Neural progenitor cell (in vitro differentiated cells): ENCODE measurements at regions not wholly inside any gene's neighbourhood (a gene's known extent, or its start where the extent isn't known, plus 50 kb on each side); places are given as distances from the start of the nearest gene placed in this dataset.
A peak's percentile ranks its signal among the peaks of the same experiment; 100 is the strongest.

Experiments
- DNase-seq: peaks from one replicate; pipeline ENCODE4 v3.0.0-alpha.2; 2016; ENCODE audit warnings: low spot score
- H2AFZ ChIP-seq: fragments of 200-600 bp; sonication (generic); replicated peaks from 2 replicates; pipeline ENCODE4 v1.6.1; 2016; ENCODE audit warnings: antibody characterized with exemption
- H3F3A ChIP-seq: fragments of 200-600 bp; sonication (generic); 2 replicates; pipeline ENCODE4 v1.6.1; 2016; ENCODE audit warnings: antibody characterized with exemption, low read depth
- H3K27ac ChIP-seq: fragments of 200-600 bp; sonication (generic); 2 replicates; pipeline ENCODE4 v1.5.1; 2016; ENCODE audit warnings: mild to moderate bottlenecking
- H3K27me3 ChIP-seq: fragments of 200-600 bp; sonication (generic); 2 replicates; pipeline ENCODE4 v1.6.1; 2016; ENCODE audit warnings: mild to moderate bottlenecking, moderate library complexity
- H3K36me3 ChIP-seq: fragments of 200-600 bp; sonication (generic); 2 replicates; pipeline ENCODE4 v1.5.1; 2016
- H3K4me1 ChIP-seq: fragments of 200-600 bp; sonication (generic); 2 replicates; pipeline ENCODE4 v1.6.1; 2016; ENCODE audit warnings: mixed run types
- H3K4me2 ChIP-seq: fragments of 200-600 bp; sonication (generic); 2 replicates; pipeline ENCODE4 v1.6.1; 2016
- H3K4me3 ChIP-seq: fragments of 200-600 bp; sonication (generic); 2 replicates; pipeline ENCODE4 v1.5.1; 2016
- H3K79me2 ChIP-seq: fragments of 200-600 bp; sonication (generic); 2 replicates; pipeline ENCODE4 v1.6.1; 2016; ENCODE audit warnings: low read depth
- H3K9ac ChIP-seq: fragments of 200-600 bp; sonication (generic); 2 replicates; pipeline ENCODE4 v1.6.1; 2016
- H3K9me3 ChIP-seq: fragments of 200-600 bp; sonication (generic); 2 replicates; pipeline ENCODE4 v1.5.1; 2016; ENCODE audit warnings: low read depth
- H4K20me1 ChIP-seq: fragments of 200-600 bp; sonication (generic); 2 replicates; pipeline ENCODE4 v1.6.1; 2016; ENCODE audit warnings: low read depth
- H3K27ac Mint-ChIP-seq: 3 replicates; pipeline ENCODE4 v1.8.0; 2021; ENCODE audit warnings: mixed read lengths
- H3K27me3 Mint-ChIP-seq: 2 replicates; pipeline ENCODE4 v1.8.0; 2022; ENCODE audit warnings: low read depth, mild to moderate bottlenecking, inconsistent platforms, moderate library complexity, mixed read lengths; ENCODE audit not compliant: insufficient read depth
- H3K36me3 Mint-ChIP-seq: 3 replicates; pipeline ENCODE4 v1.8.0; 2021; ENCODE audit warnings: mixed read lengths
- H3K4me1 Mint-ChIP-seq: 3 replicates; pipeline ENCODE4 v1.8.0; 2021; ENCODE audit warnings: mixed read lengths
- H3K4me3 Mint-ChIP-seq: 3 replicates; pipeline ENCODE4 v1.8.0; 2021; ENCODE audit warnings: mild to moderate bottlenecking, moderate library complexity, mixed read lengths
- H3K9me3 Mint-ChIP-seq: 3 replicates; pipeline ENCODE4 v1.8.0; 2020; ENCODE audit warnings: mixed read lengths
- EZH2 ChIP-seq: fragments of 200-600 bp; sonication (generic); IDR thresholded peaks from 2 replicates; pipeline ENCODE4 v1.6.1; 2017; ENCODE audit warnings: antibody characterized with exemption, mild to moderate bottlenecking, moderate library complexity
- EZH2phosphoT487 ChIP-seq: fragments of 200-600 bp; sonication (generic); IDR thresholded peaks from 2 replicates; pipeline ENCODE4 v1.6.1; 2017; ENCODE audit warnings: antibody characterized with exemption
- TF ChIP-seq, protein P1 (sequence below): fragments of 200-600 bp; sonication (generic); IDR thresholded peaks from 2 replicates; pipeline ENCODE4 v1.5.1; 2017; ENCODE audit warnings: antibody characterized with exemption, mild to moderate bottlenecking

DNA sequence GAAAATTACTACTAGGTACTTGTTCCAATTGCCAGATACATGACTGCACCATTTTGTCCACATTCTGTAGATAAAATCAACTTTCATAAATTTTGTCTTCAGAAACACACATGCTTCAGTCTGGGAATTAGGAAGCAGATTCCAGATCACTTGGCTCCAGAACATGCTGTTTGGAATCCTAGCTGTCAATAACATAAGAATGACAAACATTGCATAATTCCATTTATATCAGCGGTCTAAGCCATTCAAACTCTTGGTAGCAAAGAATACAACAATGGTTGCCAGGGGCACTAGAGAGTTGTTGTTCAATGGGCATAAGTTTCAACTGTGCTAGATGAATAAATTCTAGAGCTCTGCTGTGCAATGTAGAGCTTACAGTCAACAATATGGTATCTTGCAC, 1112.1 kb upstream of the AGA start:
- no peaks in the 10 kb centered on the region for H3K36me3 Mint-ChIP-seq
- no peaks in the 10 kb centered on the region for H3K4me1 Mint-ChIP-seq
- Histone ChIP-seq H3F3A (no peaks in the 10 kb centered on the region), H3K27me3 (no peaks in the 10 kb centered on the region), H3K4me1 (no peaks in the 10 kb centered on the region), H3K9ac (no peak overlapping the region), H3K27ac (no peak overlapping the region), H4K20me1 (no peaks in the 10 kb centered on the region), H3K4me3 (no peak overlapping the region), H2AFZ (no peak overlapping the region), H3K4me2 (no peak overlapping the region), H3K9me3 (no peaks in the 10 kb centered on the region), H3K79me2 (no peaks in the 10 kb centered on the region), H3K36me3 (no peaks in the 10 kb centered on the region)
- H3K27ac Mint-ChIP-seq: no peak overlapping the region
- no peaks in the 10 kb centered on the region for H3K27me3 Mint-ChIP-seq
- no peak overlapping the region for H3K4me3 Mint-ChIP-seq
- H3K9me3 Mint-ChIP-seq: no peaks in the 10 kb centered on the region
- TF ChIP-seq EZH2phosphoT487 (no peak), EZH2 (no peak)
- TF ChIP-seq, protein P1, sequence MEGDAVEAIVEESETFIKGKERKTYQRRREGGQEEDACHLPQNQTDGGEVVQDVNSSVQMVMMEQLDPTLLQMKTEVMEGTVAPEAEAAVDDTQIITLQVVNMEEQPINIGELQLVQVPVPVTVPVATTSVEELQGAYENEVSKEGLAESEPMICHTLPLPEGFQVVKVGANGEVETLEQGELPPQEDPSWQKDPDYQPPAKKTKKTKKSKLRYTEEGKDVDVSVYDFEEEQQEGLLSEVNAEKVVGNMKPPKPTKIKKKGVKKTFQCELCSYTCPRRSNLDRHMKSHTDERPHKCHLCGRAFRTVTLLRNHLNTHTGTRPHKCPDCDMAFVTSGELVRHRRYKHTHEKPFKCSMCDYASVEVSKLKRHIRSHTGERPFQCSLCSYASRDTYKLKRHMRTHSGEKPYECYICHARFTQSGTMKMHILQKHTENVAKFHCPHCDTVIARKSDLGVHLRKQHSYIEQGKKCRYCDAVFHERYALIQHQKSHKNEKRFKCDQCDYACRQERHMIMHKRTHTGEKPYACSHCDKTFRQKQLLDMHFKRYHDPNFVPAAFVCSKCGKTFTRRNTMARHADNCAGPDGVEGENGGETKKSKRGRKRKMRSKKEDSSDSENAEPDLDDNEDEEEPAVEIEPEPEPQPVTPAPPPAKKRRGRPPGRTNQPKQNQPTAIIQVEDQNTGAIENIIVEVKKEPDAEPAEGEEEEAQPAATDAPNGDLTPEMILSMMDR: no peak
- DNase-seq: no peak

DNA sequence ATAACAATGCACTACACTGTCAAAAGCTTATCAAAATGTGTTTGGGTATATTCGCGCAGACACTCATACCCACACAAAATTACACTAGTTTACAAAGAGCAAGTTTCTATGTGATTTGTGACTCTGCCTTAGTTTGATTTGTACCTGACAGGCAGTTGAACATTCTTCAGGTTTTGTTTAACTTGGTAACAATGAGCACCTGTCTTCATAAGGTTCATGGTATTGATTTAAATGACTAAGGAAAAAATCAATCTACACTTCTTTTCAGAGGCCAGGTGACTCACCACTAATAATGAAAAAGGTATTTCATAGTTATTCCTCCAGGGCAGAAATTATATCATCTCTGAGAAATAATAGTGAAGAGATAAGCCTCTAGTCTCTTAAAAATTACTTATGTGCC, 1114.6 kb upstream of the AGA start:
- Histone ChIP-seq H2AFZ (no peak overlapping the region), H3F3A (no peaks in the 10 kb centered on the region), H3K27ac (no peak overlapping the region), H3K4me1 (no peaks in the 10 kb centered on the region), H3K27me3 (no peaks in the 10 kb centered on the region), H3K9me3 (no peaks in the 10 kb centered on the region), H3K4me3 (no peak overlapping the region), H4K20me1 (no peaks in the 10 kb centered on the region), H3K9ac (no peak overlapping the region), H3K4me2 (no peak overlapping the region), H3K79me2 (no peaks in the 10 kb centered on the region), H3K36me3 (no peaks in the 10 kb centered on the region)
- TF ChIP-seq, protein P1: no peak
- TF ChIP-seq EZH2phosphoT487: no peak
- no peak for TF ChIP-seq EZH2
- Mint-ChIP-seq H3K9me3 (no peaks in the 10 kb centered on the region), H3K4me3 (no peak overlapping the region), H3K4me1 (no peaks in the 10 kb centered on the region), H3K27me3 (no peaks in the 10 kb centered on the region), H3K27ac (no peak overlapping the region), H3K36me3 (no peaks in the 10 kb centered on the region)
- no peak for DNase-seq

GRCh38 chr4:178577933-178578332, 1135.7 kb upstream of the AGA start:
- Histone ChIP-seq H2AFZ (peak overlapping the region; percentile 3), H3K27ac (no peak overlapping the region), H4K20me1 (no peaks in the 10 kb centered on the region), H3K27me3 (no peaks in the 10 kb centered on the region), H3K4me3 (no peak overlapping the region), H3K36me3 (no peaks in the 10 kb centered on the region), H3K4me2 (no peak overlapping the region), H3K4me1 (no peaks in the 10 kb centered on the region), H3F3A (no peaks in the 10 kb centered on the region), H3K9ac (no peak overlapping the region), H3K9me3 (no peaks in the 10 kb centered on the region), H3K79me2 (no peaks in the 10 kb centered on the region)
- no peak for TF ChIP-seq EZH2phosphoT487
- TF ChIP-seq, protein P1: peak; percentile 66
- Mint-ChIP-seq H3K4me1 (no peaks in the 10 kb centered on the region), H3K36me3 (no peaks in the 10 kb centered on the region), H3K27me3 (peaks cover 3% of the 10 kb centered on the region), H3K4me3 (no peak overlapping the region), H3K27ac (no peak overlapping the region), H3K9me3 (no peaks in the 10 kb centered on the region)
- peak; percentile 44 for DNase-seq
